ENCODE measurements at regions not wholly inside any gene's neighbourhood (a gene's known extent, or its start where the extent isn't known, plus 50 kb on each side); places are given as distances from the start of the nearest gene placed in this dataset.

- peak; percentile 57 for TF ChIP-seq CTCF (IDR thresholded peaks at IDR 0.05)
- no peak for TF ChIP-seq EZH2 (IDR thresholded peaks at IDR 0.05; ENCODE audit: borderline replicate concordance, insufficient read depth, low read depth, low read length, poor library complexity, severe bottlenecking)
- H3K9me3 ChIP-seq (ENCODE audit: control extremely low read depth in 1 of 3, control insufficient read depth in 2 of 3, insufficient read depth in 1 of 3, low read length in 2 of 3), result no peaks in the 10 kb centered on the region
- H3K4me2 ChIP-seq (replicated peaks; ENCODE audit: low read depth, low read length, poor library complexity, severe bottlenecking), result peak overlapping the region; percentile 95
- intact Hi-C loops (cut with micrococcal nuclease), result loop anchor here (1.0 to 10.0 kb wide), 5 partner anchors 38 to 210 kb away; no protein-coding TSS in a partner anchor
- WGBS (ENCODE audit: insufficient coverage), result 10% methylated on average over 75 of the region's 78 CpGs
- peak overlapping the region; percentile 68 to 72 for H3K27ac ChIP-seq (ENCODE audit: low read length in 2 of 2)
- H3K4me3 Mint-ChIP-seq, result peak overlapping the region; percentile 86
- peak overlapping the region; percentile 11 to 90 (median 78) for H3K4me3 ChIP-seq (ENCODE audit: control extremely low read depth in 1 of 5, extremely low read depth in 1 of 5, insufficient read depth in 1 of 5, low read depth in 2 of 5, low read length in 4 of 5)
- peak overlapping the region; percentile 92 for H2AFZ ChIP-seq (ENCODE audit: insufficient read depth, low read depth, low read length, poor library complexity, severe bottlenecking)
- CTCF ChIA-PET, result interaction anchor here (0.7 to 1.5 kb wide), 13 partner anchors 12 to 702 kb away, joined by 3 to 6 read pairs (median 3); partner anchors contain the start of genes BRD9, LPCAT1 and TRIP13
- H3K36me3 ChIP-seq (replicated peaks in 1 of 2; ENCODE audit: control extremely low read depth in 1 of 2, control insufficient read depth in 1 of 2, extremely low read depth in 1 of 2, insufficient read depth in 2 of 2, low read length in 1 of 2), result no peaks in the 10 kb centered on the region
- peak overlapping the region; percentile 86 for H3K9ac ChIP-seq (ENCODE audit: low read length)
- no peaks in the 10 kb centered on the region for H3K27me3 Mint-ChIP-seq
- peaks cover 22% of the 10 kb centered on the region for H3K4me1 Mint-ChIP-seq
- DNase-seq, result peak; percentile 92
- ATAC-seq (ENCODE audit: low read depth), result peak; percentile 93
- no peaks in the 10 kb centered on the region for H3K9me3 Mint-ChIP-seq (ENCODE audit: insufficient read depth)
- no peaks in the 10 kb centered on the region for H4K20me1 ChIP-seq (ENCODE audit: control insufficient read depth, insufficient read depth, low read length, poor library complexity, severe bottlenecking)
- H3K27ac Mint-ChIP-seq, result peak overlapping the region; percentile 85
- POLR2A ChIA-PET, result interaction anchor here (0.6 to 1.2 kb wide), 3 partner anchors 39 to 110 kb away, joined by 3 read pairs; no protein-coding TSS in a partner anchor
- H3K27me3 ChIP-seq (replicated peaks in 1 of 4; ENCODE audit: control extremely low read depth in 1 of 4, control insufficient read depth in 3 of 4, insufficient read depth in 4 of 4, low read length in 3 of 4), result no peaks in the 10 kb centered on the region
- H3K79me2 ChIP-seq (ENCODE audit: control insufficient read depth, insufficient read depth, low read length), result no peaks in the 10 kb centered on the region
- peaks cover 0 to 12% of the 10 kb centered on the region in 2 donors for H3K4me1 ChIP-seq (ENCODE audit: control insufficient read depth in 2 of 2, insufficient read depth in 2 of 2, low read length in 2 of 2)
Measured at GRCh38 chr5:1594357-1595106, 70.8 kb upstream of the LPCAT1 start.
